ENCODE measurements at regions not wholly inside any gene's neighbourhood (a gene's known extent, or its start where the extent isn't known, plus 50 kb on each side); places are given as distances from the start of the nearest gene placed in this dataset.

DNA sequence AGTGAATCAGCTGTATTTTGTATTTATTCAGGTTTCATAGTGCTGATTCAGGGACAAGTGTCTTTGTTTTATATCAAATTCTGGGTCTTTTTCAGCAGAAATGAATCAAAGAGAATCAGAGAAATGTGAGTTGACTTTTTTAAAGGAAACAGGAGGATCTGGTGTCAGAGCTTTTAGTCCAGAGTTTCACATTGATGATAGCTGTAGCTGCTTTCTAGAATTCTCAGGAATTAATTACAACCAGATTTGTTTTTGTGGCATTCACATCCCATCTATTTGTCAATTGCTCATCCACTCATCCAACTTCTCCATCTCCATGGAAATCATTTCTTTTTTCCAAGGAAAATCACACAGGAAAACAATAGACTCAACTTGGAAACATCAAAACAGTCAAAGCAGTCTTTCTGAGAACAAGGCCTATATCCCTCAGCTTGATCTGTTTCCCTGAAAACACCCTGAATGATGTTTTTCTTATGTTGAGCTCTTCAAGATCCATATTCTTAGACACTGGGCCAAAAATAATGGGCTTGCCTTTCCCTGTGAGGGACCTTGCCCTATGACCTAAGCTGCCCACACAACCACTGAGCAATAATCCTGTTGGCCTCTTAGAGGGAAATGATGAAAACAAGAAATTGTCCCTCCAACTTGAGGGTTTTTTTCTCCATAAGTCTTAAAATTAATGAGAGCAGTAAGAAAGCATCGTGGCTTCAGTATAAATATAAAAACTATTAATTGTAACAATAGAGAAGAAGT, 249.5 kb upstream of the FN1 start:
- no peak overlapping the region for H3K9ac ChIP-seq (ENCODE audit: low read depth, low read length, poor library complexity, severe bottlenecking)
- H3K4me1 ChIP-seq (ENCODE audit: insufficient read depth, low read length, poor library complexity, severe bottlenecking) = no peaks in the 10 kb centered on the region
- no peak overlapping the region for H3K4me2 ChIP-seq (ENCODE audit: low read depth, low read length, poor library complexity, severe bottlenecking)
- no peaks in the 10 kb centered on the region for H3F3A ChIP-seq (ENCODE audit: low read depth)
- no peaks in the 10 kb centered on the region for H3K9me2 ChIP-seq (replicated peaks; ENCODE audit: low read depth, low read length)
- no peaks in the 10 kb centered on the region for H3K36me3 ChIP-seq (ENCODE audit: insufficient read depth, low read length)
- no peaks in the 10 kb centered on the region for H4K20me1 ChIP-seq (ENCODE audit: insufficient read depth, low read length, poor library complexity, severe bottlenecking)
- no peaks in the 10 kb centered on the region for H3K9me3 ChIP-seq (ENCODE audit: insufficient read depth, low read depth, low read length)
- no peak overlapping the region for H3K4me3 ChIP-seq (ENCODE audit: low read length, poor library complexity, severe bottlenecking)
- no peaks in the 10 kb centered on the region for H3K27me3 ChIP-seq (ENCODE audit: insufficient read depth, low read length, poor library complexity, severe bottlenecking)
- no peaks in the 10 kb centered on the region for H3K79me2 ChIP-seq (ENCODE audit: insufficient read depth, low read length)
- no peak for TF ChIP-seq EZH2phosphoT487 (IDR thresholded peaks at IDR 0.05; ENCODE audit: borderline replicate concordance)
- TF ChIP-seq CTCF (conservative IDR thresholded peaks at IDR 0.05; ENCODE audit: low read length) = no peak
- no peak overlapping the region for H2AFZ ChIP-seq (ENCODE audit: low read length)

- no peaks in the 10 kb centered on the region for H4K20me1 ChIP-seq (ENCODE audit: insufficient read depth, low read length, poor library complexity, severe bottlenecking)
- H3K36me3 ChIP-seq (ENCODE audit: insufficient read depth, low read length) = no peaks in the 10 kb centered on the region
- TF ChIP-seq EZH2phosphoT487 (IDR thresholded peaks at IDR 0.05; ENCODE audit: borderline replicate concordance) = no peak
- TF ChIP-seq CTCF (conservative IDR thresholded peaks at IDR 0.05; ENCODE audit: low read length) = no peak
- H3K4me1 ChIP-seq (ENCODE audit: insufficient read depth, low read length, poor library complexity, severe bottlenecking) = no peaks in the 10 kb centered on the region
- no peaks in the 10 kb centered on the region for H3K9me2 ChIP-seq (replicated peaks; ENCODE audit: low read depth, low read length)
- no peak overlapping the region for H3K4me2 ChIP-seq (ENCODE audit: low read depth, low read length, poor library complexity, severe bottlenecking)
- no peaks in the 10 kb centered on the region for H3K9me3 ChIP-seq (ENCODE audit: insufficient read depth, low read depth, low read length)
- H3K4me3 ChIP-seq (ENCODE audit: low read length, poor library complexity, severe bottlenecking) = no peak overlapping the region
- H2AFZ ChIP-seq (ENCODE audit: low read length) = no peak overlapping the region
- no peaks in the 10 kb centered on the region for H3K79me2 ChIP-seq (ENCODE audit: insufficient read depth, low read length)
- H3F3A ChIP-seq (ENCODE audit: low read depth) = no peaks in the 10 kb centered on the region
- H3K9ac ChIP-seq (ENCODE audit: low read depth, low read length, poor library complexity, severe bottlenecking) = no peak overlapping the region
- no peaks in the 10 kb centered on the region for H3K27me3 ChIP-seq (ENCODE audit: insufficient read depth, low read length, poor library complexity, severe bottlenecking)
These were observed 248.8 kb upstream of the FN1 start for GRCh38 chr2:215684448-215685237.

- H3K79me2 ChIP-seq (ENCODE audit: insufficient read depth, low read length) = no peaks in the 10 kb centered on the region
- no peak overlapping the region for H3K4me3 ChIP-seq (ENCODE audit: low read length, poor library complexity, severe bottlenecking)
- H2AFZ ChIP-seq (ENCODE audit: low read length) = no peak overlapping the region
- H3K9ac ChIP-seq (ENCODE audit: low read depth, low read length, poor library complexity, severe bottlenecking) = no peak overlapping the region
- no peaks in the 10 kb centered on the region for H4K20me1 ChIP-seq (ENCODE audit: insufficient read depth, low read length, poor library complexity, severe bottlenecking)
- H3F3A ChIP-seq (ENCODE audit: low read depth) = no peaks in the 10 kb centered on the region
- no peak overlapping the region for H3K4me2 ChIP-seq (ENCODE audit: low read depth, low read length, poor library complexity, severe bottlenecking)
- H3K27me3 ChIP-seq (ENCODE audit: insufficient read depth, low read length, poor library complexity, severe bottlenecking) = no peaks in the 10 kb centered on the region
- no peaks in the 10 kb centered on the region for H3K36me3 ChIP-seq (ENCODE audit: insufficient read depth, low read length)
- no peaks in the 10 kb centered on the region for H3K4me1 ChIP-seq (ENCODE audit: insufficient read depth, low read length, poor library complexity, severe bottlenecking)
- H3K9me3 ChIP-seq (ENCODE audit: insufficient read depth, low read depth, low read length) = no peaks in the 10 kb centered on the region
- H3K9me2 ChIP-seq (replicated peaks; ENCODE audit: low read depth, low read length) = no peaks in the 10 kb centered on the region
- TF ChIP-seq CTCF (conservative IDR thresholded peaks at IDR 0.05; ENCODE audit: low read length) (no peak), EZH2phosphoT487 (IDR thresholded peaks at IDR 0.05; ENCODE audit: borderline replicate concordance) (no peak)
These were observed 247.4 kb upstream of the FN1 start for GRCh38 chr2:215683295-215683694.
